ENCODE measurements at regions not wholly inside any gene's neighbourhood (a gene's known extent, or its start where the extent isn't known, plus 50 kb on each side); places are given as distances from the start of the nearest gene placed in this dataset.

DNA sequence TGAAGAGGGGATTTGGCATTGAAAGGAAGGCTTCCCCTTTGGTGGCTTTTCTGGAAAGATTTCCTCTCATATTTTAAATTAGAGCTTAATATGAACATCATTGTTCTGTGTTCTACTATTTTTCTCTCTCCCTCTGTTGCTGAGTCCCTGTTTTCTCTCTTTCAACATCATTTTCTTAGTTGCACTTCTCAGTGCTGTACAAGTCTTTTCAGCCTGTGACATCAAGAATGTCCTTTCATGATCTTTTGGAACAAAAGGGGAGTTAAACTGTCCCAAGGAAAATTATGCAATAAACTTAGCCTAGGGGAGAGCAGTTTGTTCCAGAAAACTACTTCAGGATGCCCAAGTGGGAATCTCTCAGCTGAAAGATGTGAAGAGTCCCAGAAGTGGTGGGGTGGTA is 325.1 kb downstream of the IL20RB start:
- no peak for ATAC-seq
- CTCF ChIA-PET: no interaction called here
- H3K36me3 Mint-ChIP-seq (ENCODE audit: low read depth): no peaks in the 10 kb centered on the region
- intact Hi-C loops (cut with micrococcal nuclease): no loop called here
- TF ChIP-seq, protein P1, sequence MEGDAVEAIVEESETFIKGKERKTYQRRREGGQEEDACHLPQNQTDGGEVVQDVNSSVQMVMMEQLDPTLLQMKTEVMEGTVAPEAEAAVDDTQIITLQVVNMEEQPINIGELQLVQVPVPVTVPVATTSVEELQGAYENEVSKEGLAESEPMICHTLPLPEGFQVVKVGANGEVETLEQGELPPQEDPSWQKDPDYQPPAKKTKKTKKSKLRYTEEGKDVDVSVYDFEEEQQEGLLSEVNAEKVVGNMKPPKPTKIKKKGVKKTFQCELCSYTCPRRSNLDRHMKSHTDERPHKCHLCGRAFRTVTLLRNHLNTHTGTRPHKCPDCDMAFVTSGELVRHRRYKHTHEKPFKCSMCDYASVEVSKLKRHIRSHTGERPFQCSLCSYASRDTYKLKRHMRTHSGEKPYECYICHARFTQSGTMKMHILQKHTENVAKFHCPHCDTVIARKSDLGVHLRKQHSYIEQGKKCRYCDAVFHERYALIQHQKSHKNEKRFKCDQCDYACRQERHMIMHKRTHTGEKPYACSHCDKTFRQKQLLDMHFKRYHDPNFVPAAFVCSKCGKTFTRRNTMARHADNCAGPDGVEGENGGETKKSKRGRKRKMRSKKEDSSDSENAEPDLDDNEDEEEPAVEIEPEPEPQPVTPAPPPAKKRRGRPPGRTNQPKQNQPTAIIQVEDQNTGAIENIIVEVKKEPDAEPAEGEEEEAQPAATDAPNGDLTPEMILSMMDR (IDR thresholded peaks at IDR 0.05): no peak
- no peak for DNase-seq
- no peak overlapping the region for H3K4me3 Mint-ChIP-seq
- no peaks in the 10 kb centered on the region for H3K4me1 Mint-ChIP-seq (ENCODE audit: low read depth)
- POLR2A ChIA-PET: no interaction called here
- H3K9me3 Mint-ChIP-seq: no peaks in the 10 kb centered on the region
- no peak overlapping the region for H3K27ac Mint-ChIP-seq
- no peaks in the 10 kb centered on the region for H3K27me3 Mint-ChIP-seq

DNA sequence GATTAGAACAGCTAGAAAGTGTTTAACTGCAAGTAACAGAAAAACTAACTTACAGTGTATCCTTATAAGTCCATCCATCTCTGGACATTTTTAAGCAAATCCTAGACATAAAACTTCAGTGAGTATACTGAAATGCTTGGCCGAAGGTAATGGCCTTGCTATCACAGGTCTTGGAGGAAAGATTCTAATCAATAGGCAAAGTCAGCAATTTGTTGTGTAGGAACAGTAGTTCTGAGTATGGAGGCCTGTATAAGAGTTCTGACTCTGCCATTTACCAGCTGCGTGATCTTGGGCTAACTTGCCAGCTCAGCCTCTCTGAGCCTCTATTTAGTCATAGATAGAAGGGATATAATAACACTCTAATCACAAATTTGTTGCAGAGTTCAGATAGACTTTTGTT is 328.1 kb downstream of the IL20RB start:
- Mint-ChIP-seq H3K4me3 (no peak overlapping the region), H3K27ac (no peak overlapping the region), H3K36me3 (ENCODE audit: low read depth) (no peaks in the 10 kb centered on the region), H3K9me3 (no peaks in the 10 kb centered on the region), H3K27me3 (peaks cover 1% of the 10 kb centered on the region), H3K4me1 (ENCODE audit: low read depth) (no peaks in the 10 kb centered on the region)
- DNase-seq (no peak), ATAC-seq (no peak)
- intact Hi-C loops (cut with micrococcal nuclease): no loop called here
- TF ChIP-seq, protein P1 (IDR thresholded peaks at IDR 0.05): no peak
- ChIA-PET POLR2A (interaction anchor here (1.1 kb wide), 1 partner anchor 13 kb away, joined by 3 read pairs; no protein-coding TSS in a partner anchor), CTCF (no interaction called here)

DNA sequence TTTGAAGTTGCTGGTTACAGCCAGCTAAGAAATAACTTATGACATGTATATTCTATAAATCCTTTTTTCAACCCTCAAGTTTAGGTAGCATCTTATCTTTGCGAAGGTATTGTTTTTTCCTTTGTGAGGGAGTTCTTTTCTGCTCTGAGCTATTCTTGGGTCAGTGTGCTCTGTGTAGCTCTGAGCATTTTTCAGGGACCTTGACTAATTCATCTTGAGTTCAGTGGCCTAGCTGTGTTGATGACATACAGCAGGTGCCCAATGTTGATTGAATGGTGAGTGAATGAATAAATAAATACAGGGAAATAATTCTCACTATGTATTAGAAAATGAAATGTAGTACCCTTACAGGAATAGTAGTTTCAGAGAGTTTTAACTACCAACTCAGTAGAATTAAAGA is 335.3 kb downstream of the IL20RB start:
- Mint-ChIP-seq H3K27me3 (peaks cover 5% of the 10 kb centered on the region), H3K4me1 (ENCODE audit: low read depth) (no peaks in the 10 kb centered on the region), H3K36me3 (ENCODE audit: low read depth) (no peaks in the 10 kb centered on the region), H3K27ac (no peak overlapping the region), H3K4me3 (no peak overlapping the region), H3K9me3 (no peaks in the 10 kb centered on the region)
- ChIA-PET POLR2A (no interaction called here), CTCF (no interaction called here)
- ATAC-seq (no peak), DNase-seq (no peak)
- intact Hi-C loops (cut with micrococcal nuclease): no loop called here
- TF ChIP-seq, protein P1 (IDR thresholded peaks at IDR 0.05): no peak

DNA sequence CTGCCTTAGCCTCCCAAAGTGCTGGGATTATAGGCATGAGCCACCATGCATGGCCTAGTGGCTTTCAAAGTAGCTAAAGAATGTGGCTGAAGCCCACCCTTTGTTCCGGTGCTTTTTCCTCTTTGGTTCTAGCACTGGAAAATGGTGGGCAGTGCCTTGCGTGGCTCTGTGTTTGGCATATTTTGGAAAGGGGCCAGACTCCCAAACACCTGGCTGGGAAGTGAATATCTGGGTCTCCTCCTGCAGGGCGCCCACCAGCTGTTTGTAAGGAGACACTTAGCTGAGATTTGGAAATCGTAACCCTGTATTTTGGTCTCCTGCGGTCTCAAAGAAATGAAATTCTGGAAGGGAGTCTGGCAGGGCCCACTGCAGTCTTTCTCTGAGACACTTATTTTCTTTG is 336.4 kb downstream of the IL20RB start:
- ChIA-PET CTCF (no interaction called here), POLR2A (interaction anchor here (1.0 kb wide), 1 partner anchor 94 kb away, joined by 3 read pairs; no protein-coding TSS in a partner anchor)
- no peak overlapping the region for H3K4me3 Mint-ChIP-seq
- no peak for DNase-seq
- no peaks in the 10 kb centered on the region for H3K4me1 Mint-ChIP-seq (ENCODE audit: low read depth)
- no peak for ATAC-seq
- no peaks in the 10 kb centered on the region for H3K36me3 Mint-ChIP-seq (ENCODE audit: low read depth)
- no peak overlapping the region for H3K27ac Mint-ChIP-seq
- peaks cover 4% of the 10 kb centered on the region for H3K27me3 Mint-ChIP-seq
- TF ChIP-seq, protein P1 (IDR thresholded peaks at IDR 0.05): no peak
- H3K9me3 Mint-ChIP-seq: no peaks in the 10 kb centered on the region
- intact Hi-C loops (cut with micrococcal nuclease): no loop called here

DNA sequence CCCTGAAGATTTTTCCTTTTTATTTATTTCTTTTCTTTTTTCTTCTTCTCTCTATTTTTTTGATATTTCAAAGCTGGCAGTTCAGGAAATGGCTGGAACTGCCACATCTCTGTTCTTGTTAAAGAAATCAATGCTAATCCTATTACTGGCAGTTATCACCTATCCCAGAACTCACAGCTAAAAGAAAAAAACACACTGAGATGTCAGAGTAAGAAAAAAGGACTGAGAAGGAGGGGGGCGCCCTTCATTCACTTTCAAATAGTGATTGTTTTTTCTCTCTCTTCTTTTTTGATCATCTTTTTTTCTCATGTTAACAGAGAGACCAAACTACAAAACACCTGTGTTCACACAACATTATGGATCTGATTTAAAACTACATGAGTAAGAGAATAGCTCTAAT is 337.1 kb downstream of the IL20RB start:
- H3K4me1 Mint-ChIP-seq (ENCODE audit: low read depth): no peaks in the 10 kb centered on the region
- H3K36me3 Mint-ChIP-seq (ENCODE audit: low read depth): no peaks in the 10 kb centered on the region
- peaks cover 4% of the 10 kb centered on the region for H3K27me3 Mint-ChIP-seq
- CTCF ChIA-PET: no interaction called here
- no peaks in the 10 kb centered on the region for H3K9me3 Mint-ChIP-seq
- TF ChIP-seq, protein P1 (IDR thresholded peaks at IDR 0.05): no peak
- DNase-seq (no peak), ATAC-seq (no peak)
- no peak overlapping the region for H3K4me3 Mint-ChIP-seq
- no peak overlapping the region for H3K27ac Mint-ChIP-seq
- intact Hi-C loops (cut with micrococcal nuclease): no loop called here
- POLR2A ChIA-PET: interaction anchor here (1.0 kb wide), 1 partner anchor 93 kb away, joined by 3 read pairs; no protein-coding TSS in a partner anchor
